ENCODE measurements at regions not wholly inside any gene's neighbourhood (a gene's known extent, or its start where the extent isn't known, plus 50 kb on each side); places are given as distances from the start of the nearest gene placed in this dataset.
"Not testable (repeated sequence)": the region's sequence is repeated elsewhere in the genome, so short reads cannot be mapped to it uniquely, and the experiment has no call there.

DNA sequence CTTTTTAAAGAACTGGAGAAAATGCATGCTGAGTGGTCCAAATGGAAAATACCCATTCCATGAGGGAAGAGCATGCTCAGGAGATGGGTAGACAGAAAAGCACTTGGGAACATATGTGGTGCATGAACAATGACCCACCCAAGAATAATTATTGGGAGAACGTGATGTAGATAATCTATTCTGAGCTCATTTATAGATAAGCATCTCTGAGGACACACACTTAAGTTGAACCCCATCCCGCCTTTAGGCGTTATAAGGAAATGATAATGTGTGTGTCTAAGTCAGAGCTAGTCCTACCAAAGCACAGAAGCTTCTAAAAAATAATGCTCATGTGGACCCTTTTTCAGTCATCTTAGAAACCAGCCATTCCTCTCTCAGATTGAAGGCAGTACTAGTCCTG, 189.9 kb downstream of the KTN1 start:
- DNase-seq, result no peak

DNA sequence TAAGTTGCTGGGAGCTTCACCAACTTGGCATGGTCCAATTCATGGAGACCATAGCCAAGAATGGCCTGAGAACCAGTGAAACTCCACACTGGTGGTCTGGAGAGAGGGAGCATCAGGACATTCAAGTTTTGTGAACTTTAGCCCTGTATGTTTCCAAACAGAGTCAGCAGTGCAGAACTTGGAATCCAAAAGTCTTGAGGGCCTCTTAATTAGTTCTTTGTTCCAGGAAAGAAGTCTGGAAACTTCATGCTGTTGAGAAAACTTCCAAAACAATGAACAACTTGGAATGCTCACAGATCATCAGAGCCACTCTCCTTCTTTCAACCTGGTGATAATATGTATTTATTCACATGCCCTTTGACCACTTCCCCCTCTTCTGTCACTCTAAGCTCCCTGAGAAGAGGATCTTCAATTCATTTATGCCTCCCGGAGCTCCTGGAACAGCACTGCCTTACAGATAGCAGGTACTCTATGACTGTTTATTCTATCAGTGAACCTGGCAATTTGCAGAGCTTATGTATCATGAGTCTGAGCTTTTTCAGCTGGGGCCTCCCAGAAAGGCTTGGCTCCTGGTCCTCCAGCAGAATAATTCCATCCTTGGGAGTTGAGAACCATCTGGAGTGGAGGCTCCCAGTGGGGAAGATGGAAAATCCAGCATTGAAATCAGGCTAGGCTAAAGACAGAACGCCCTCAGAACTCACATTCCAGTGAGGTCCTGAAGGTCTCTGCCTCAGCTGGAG, 191.4 kb downstream of the KTN1 start:
- DNase-seq, result no peak

DNA sequence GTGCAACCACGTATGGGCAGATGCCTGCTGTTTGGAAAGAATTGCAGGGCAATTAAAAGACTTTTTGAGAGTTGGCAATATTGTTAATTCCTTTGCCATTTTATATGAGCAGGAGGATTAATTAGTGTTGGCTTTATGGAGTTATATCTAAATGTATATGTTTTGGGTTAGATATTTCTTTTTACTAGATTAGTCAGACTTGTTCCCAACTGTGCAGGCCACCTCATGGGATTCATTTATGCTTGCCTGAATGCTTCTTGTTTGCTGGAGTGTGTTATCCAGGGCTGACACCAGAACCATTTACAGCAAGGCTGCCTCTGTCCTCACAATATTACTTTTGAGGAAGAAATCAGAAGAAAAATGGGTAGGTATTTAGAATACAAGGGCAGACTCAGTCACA, 192.5 kb downstream of the KTN1 start:
- no peak for DNase-seq

DNA sequence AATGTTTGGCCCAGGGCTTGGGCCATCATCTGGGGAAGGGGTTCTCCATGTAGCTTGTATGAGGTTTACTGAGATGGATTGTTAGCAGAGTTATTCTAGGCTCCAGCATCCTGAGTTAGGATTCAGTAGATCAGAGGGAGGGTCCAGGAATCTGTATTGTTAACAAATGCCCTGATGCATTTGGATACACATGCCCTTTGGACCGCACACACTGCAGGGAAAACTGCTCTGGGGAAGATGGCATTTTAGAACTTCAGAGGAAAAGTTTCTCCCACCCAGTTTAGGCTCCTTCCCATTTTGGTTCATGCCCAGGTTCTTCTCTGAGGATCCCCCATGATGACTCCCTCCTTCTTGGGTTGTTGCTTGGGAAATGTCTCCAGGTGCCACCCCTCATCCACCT, 193.3 kb downstream of the KTN1 start:
- DNase-seq, result no peak

- DNase-seq, result no peak
Observed at GRCh38 chr14:55773984-55774545, 194.1 kb downstream of the KTN1 start.

- DNase-seq, result no peak
Observed at GRCh38 chr14:55777877-55778276, 197.9 kb downstream of the KTN1 start.

- no peak for DNase-seq
Observed at GRCh38 chr14:55780156-55780946, 200.3 kb downstream of the KTN1 start.

DNA sequence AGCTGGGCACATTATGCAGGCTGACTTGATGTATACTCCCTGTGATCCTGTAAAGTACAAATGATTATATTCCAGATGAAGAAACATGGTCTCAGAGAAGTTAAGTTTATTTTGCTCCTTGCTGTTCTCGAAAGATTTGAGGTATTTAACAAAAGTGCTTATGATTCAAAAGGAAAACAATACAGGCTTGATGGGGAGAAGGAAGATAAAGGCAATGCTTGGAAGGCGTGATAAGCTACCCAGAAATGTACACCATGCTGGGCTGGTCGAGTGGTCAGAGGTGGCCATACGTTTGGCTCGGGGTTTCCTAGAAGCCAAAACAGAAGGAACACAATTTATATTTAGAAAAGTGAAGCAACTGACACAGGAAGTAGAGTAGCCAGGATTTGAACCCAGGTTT, 201.0 kb downstream of the KTN1 start:
- no peak for DNase-seq

DNA sequence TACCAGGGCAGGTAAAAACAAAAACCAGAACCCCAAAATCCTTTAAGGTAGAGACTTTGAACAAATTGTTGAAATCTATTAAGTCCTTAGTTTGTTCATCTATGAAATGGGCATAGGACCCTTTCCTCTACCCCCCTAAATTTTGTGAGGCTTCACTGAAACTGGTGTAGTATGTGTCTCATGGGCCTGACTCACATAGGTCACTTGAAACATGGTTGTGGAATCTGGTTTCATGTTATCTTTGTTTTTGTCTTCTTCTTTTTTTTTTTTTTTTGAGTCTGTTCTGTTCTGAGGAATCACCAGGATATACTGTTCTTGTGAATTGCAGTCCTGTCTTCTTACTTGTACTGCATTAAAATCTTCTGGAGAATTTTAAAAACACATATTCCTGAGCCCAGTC, 202.2 kb downstream of the KTN1 start:
- no peak for DNase-seq

- no peak for DNase-seq
Observed at GRCh38 chr14:55789406-55789805, 209.4 kb downstream of the KTN1 start.

- DNase-seq, result no peak
Observed at GRCh38 chr14:55794655-55795595, 214.9 kb downstream of the KTN1 start.

DNA sequence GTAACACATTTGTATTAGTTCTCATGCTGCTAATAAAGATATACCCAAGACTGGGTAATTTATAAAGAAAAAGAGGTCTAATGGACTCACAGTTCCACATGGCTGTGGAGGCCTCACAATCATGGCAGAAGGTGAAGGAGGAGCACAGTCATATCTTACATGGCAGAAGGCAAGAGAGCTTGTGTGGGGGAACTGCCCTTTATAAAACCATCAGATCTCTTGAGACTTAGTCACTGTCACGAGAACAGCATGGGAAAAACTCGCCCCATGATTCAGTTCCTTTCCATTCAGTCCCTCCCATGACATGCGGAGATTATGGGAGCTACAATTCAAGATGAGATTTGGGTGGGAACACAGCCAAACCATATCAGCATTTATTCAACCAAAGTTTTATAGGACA, 216.5 kb downstream of the KTN1 start:
- not testable (repeated sequence) for DNase-seq

- DNase-seq, result no peak
Observed at GRCh38 chr14:55798406-55798805, 218.4 kb downstream of the KTN1 start.

- no peak for DNase-seq
Observed at GRCh38 chr14:55799508-55800095, 219.6 kb downstream of the KTN1 start.

- no peak for DNase-seq
Observed at GRCh38 chr14:55800156-55800785, 220.3 kb downstream of the KTN1 start.

- DNase-seq, result no peak
Observed at GRCh38 chr14:55801121-55801520, 221.1 kb downstream of the KTN1 start.

DNA sequence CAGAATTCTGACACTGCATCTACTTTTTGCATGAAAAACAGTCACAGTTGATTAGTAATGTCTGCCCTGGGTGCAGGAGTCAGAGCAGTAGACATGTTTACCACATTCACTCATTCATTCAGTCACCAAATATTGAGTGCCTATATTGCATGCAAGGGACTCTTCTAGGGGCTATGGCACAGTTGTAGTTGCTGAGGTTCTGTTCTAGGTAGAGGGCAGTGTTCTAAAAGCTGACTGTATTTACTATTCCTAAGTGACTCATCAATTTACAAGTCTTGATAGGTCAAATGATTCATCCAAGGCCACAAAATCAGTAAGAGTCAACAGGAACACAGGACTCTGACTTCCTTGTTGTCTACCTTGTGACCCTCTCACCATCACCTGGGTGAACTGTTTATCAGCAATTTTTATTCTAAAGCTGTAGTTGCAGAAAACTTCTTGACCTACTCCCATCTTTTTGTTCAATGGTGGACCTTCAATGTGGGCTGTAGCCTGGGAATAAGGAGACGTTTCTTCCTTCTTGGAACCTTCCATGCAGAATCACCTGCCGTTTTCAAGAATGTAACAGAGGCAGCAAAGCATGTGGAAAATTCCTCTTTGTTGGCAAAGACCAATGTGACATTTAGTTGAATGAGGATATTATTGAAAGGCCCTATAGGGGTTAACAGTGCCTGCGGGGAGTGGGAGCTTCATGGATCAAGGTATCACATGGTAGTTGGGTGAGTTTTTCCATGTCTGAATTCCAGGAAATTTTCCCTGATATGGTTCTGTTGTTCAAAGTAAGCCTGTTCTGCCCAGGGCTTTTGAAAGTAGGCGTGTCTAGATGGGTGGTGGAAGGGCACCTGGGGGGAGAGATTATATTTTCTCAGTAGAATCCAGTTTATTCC, 223.2 kb downstream of the KTN1 start:
- DNase-seq, result no peak

DNA sequence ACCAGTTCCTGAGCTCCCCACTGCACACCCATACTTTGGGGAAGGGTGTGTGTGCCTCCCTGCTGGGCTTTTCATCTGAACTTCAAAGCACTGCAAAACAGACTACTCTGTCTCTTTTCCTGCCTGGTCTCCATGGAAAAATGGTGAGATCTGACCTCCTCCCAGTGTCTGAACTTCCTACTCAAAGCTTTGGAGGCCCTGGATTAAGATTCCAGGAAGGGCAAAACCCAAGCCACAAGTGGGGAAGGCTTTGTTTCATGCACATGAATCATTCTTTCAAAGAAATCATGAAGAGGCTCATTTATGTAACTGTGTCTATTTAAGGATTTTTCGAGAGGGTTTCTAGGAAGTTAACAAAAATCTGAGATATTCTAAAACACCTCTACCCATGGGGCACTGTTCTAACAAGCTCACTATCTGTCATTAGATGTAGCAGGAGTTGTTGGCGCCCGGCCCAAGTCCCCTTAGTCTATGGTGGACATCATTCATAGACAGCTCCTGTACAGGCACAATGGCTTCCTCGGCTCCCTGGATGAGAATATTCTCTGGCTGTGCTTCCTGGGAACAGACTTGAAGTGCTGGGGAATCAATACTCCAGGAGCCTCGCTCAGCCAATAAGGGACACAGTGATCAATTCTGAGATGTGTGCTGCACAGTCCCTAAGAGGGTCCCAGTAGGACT, 224.0 kb downstream of the KTN1 start:
- DNase-seq, result no peak

DNA sequence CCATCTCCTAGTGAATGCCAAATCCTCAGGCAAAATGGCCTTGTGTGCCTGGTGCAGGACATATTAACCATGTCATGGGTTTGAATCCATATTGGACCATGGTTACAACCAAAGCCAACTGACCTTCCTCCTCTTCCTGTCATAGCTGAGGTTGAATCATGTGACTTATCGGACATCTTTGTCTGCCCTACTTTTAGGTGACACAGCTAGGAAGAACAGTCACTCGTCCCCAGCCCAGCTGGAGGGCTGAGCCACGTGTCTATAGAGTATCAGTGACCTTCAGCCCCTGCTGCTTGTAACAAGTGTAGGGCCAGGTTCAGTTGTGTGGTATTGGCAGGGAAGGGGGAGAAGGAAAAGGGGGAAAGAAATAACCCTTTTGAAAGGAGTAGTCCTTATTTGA, 225.2 kb downstream of the KTN1 start:
- DNase-seq, result no peak
